ENCODE measurements at regions not wholly inside any gene's neighbourhood (a gene's known extent, or its start where the extent isn't known, plus 50 kb on each side); places are given as distances from the start of the nearest gene placed in this dataset.

DNA sequence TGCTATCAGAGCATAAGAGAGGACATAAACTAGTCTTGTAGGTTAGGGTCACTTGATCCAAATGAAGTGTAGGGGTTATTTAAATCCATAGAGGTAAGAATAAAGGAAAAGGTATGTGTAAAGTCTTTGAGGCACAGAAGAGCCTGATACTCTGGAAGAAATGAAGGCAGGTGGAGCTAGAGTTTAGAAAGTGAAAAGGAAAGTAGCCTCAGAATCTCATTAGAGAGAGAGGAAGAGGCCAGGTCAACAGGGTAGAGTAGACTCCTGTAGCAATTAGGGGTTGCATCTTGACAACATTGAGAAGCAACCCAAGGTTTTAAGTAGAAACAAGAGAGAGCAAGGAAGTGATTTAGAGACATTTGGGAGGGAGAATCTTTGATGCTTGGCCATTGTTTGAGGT is 235.2 kb upstream of the SOX9 start:
- no TSS peak for BruUV-seq (replicated peaks)
- no peak overlapping the region for H3K56ac ChIP-seq (ENCODE audit: extremely low read depth, insufficient read depth, low read length)
- no peaks in the 10 kb centered on the region for H3K9me3 ChIP-seq (ENCODE audit: control insufficient read depth, insufficient read depth, low read length)
- no peak overlapping the region for H4K5ac ChIP-seq (ENCODE audit: low read depth, low read length)
- H2BK15ac ChIP-seq (ENCODE audit: low read depth, low read length) = no peak overlapping the region
- H3K4ac ChIP-seq (ENCODE audit: low read depth, low read length) = no peak overlapping the region
- no peak for DNase-seq
- H2AK9ac ChIP-seq (replicated peaks; ENCODE audit: low read depth, low read length, poor library complexity) = no peak overlapping the region
- intact Hi-C loops (cut with micrococcal nuclease) (no loop called here), dilution Hi-C loops (cut with HindIII; ENCODE audit: low sequenced_read_pairs, unreplicated experiment) (no loop called here), in situ Hi-C loops (cut with MboI; ENCODE audit: low sequenced_read_pairs) (no loop called here)
- no peaks in the 10 kb centered on the region for H4K20me1 ChIP-seq (ENCODE audit: insufficient read depth, low read length)
- H3K4me2 ChIP-seq (ENCODE audit: low read depth, low read length) = no peak overlapping the region
- H2BK120ac ChIP-seq (ENCODE audit: low read depth, low read length) = no peak overlapping the region
- H4K8ac ChIP-seq (ENCODE audit: low read depth in 2 of 2, low read length in 2 of 2) = no peak overlapping the region
- H3K14ac ChIP-seq (replicated peaks; ENCODE audit: low read depth, low read length) = no peak overlapping the region
- no peak overlapping the region for H3K9ac ChIP-seq (ENCODE audit: low read depth, low read length)
- no peaks in the 10 kb centered on the region for H3K27me3 ChIP-seq (ENCODE audit: control insufficient read depth, insufficient read depth, low read length)
- ChIA-PET CTCF (no interaction called here), POLR2A (ENCODE audit: unreplicated experiment) (no interaction called here)
- no peak overlapping the region for H3K4me3 ChIP-seq (ENCODE audit: insufficient read depth, low read depth, low read length)
- H4K91ac ChIP-seq (ENCODE audit: insufficient read depth, low read depth, low read length) = no peak overlapping the region
- H3K9me1 ChIP-seq (ENCODE audit: insufficient read depth, low read length) = no peaks in the 10 kb centered on the region
- no peak overlapping the region for H3K18ac ChIP-seq (ENCODE audit: low read depth, low read length)
- H3K27ac ChIP-seq (ENCODE audit: insufficient read depth, low read length) = no peak overlapping the region
- H2BK5ac ChIP-seq (ENCODE audit: low read depth, low read length, poor library complexity, severe bottlenecking) = no peak overlapping the region
- H2AK5ac ChIP-seq (ENCODE audit: low read depth, low read length) = no peak overlapping the region
- H2BK20ac ChIP-seq (ENCODE audit: low read depth, low read length) = no peak overlapping the region
- TF ChIP-seq CTCF (conservative IDR thresholded peaks at IDR 0.05; ENCODE audit: low read depth, low read length) (no peak), BHLHE40 (IDR thresholded peaks at IDR 0.05; ENCODE audit: low read depth, low read length) (no peak), FOS (IDR thresholded peaks at IDR 0.05; ENCODE audit: low read depth, low read length) (no peak), CEBPB (IDR thresholded peaks at IDR 0.05; ENCODE audit: low read depth, low read length) (no peak), RAD21 (IDR thresholded peaks at IDR 0.05; ENCODE audit: low read length) (no peak), MAZ (IDR thresholded peaks at IDR 0.05; ENCODE audit: borderline replicate concordance, low read depth, low read length) (no peak), MXI1 (IDR thresholded peaks at IDR 0.05; ENCODE audit: borderline replicate concordance, low read depth, low read length) (no peak), SMC3 (IDR thresholded peaks at IDR 0.05; ENCODE audit: low read depth, low read length) (no peak), ELK1 (IDR thresholded peaks at IDR 0.05; ENCODE audit: borderline replicate concordance, low read depth, low read length) (no peak), RFX5 (IDR thresholded peaks at IDR 0.05; ENCODE audit: low read depth, low read length) (no peak), MAFK (IDR thresholded peaks at IDR 0.05; ENCODE audit: low read depth, low read length) (no peak), RCOR1 (IDR thresholded peaks at IDR 0.05; ENCODE audit: insufficient replicate concordance, low read length) (no peak), CHD1 (IDR thresholded peaks at IDR 0.05; ENCODE audit: low read depth, low read length) (no peak), NFE2L2 (IDR thresholded peaks at IDR 0.05; ENCODE audit: low read depth, low read length) (no peak)
- TF ChIP-seq, protein P1, sequence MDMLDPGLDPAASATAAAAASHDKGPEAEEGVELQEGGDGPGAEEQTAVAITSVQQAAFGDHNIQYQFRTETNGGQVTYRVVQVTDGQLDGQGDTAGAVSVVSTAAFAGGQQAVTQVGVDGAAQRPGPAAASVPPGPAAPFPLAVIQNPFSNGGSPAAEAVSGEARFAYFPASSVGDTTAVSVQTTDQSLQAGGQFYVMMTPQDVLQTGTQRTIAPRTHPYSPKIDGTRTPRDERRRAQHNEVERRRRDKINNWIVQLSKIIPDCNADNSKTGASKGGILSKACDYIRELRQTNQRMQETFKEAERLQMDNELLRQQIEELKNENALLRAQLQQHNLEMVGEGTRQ (IDR thresholded peaks at IDR 0.05; ENCODE audit: low read depth, low read length) = no peak
- H3K4me1 ChIP-seq (ENCODE audit: control insufficient read depth, insufficient read depth, low read length) = peaks cover 3% of the 10 kb centered on the region; the same call in 1 of the 2 replicates
- no peaks in the 10 kb centered on the region for H3K36me3 ChIP-seq (ENCODE audit: control insufficient read depth, insufficient read depth, low read length)
- H3K79me1 ChIP-seq (ENCODE audit: low read depth in 1 of 2, low read length in 2 of 2) = no peaks in the 10 kb centered on the region
- no peak overlapping the region for H2AFZ ChIP-seq (replicated peaks; ENCODE audit: low read length, poor library complexity)
- H3K23ac ChIP-seq (ENCODE audit: low read depth, low read length) = no peak overlapping the region
- no peak for ATAC-seq (ENCODE audit: low read depth)

All from IMR-90 (cell line).